ENCODE measurements at regions not wholly inside any gene's neighbourhood (a gene's known extent, or its start where the extent isn't known, plus 50 kb on each side); places are given as distances from the start of the nearest gene placed in this dataset.

DNA sequence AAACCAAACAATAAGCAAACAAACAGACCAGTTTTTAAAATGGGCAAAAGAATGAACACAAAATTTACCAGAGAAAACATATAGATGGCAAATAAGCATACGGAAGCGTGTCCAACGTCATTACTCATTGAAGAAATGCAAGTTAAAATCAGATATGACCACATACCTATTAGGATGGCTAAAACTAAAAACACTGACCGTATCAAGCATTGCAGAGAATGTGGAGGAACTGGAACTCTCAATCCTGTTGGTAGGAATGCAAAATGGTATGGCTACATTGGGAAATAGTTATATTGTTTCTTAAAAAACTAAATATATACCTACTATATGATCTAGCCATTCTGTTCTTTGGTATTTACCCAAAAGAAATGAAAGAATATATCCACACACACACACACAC is 129.4 kb upstream of the ACO1 start:
- no peaks in the 10 kb centered on the region for H3K27me3 ChIP-seq (ENCODE audit: control insufficient read depth in 1 of 2, insufficient read depth in 2 of 2, low read length in 2 of 2)
- TF ChIP-seq CBX5 (CRISPR knock-in tag; IDR thresholded peaks at IDR 0.05; ENCODE audit: borderline replicate concordance): no peak
- TF ChIP-seq, protein P1, sequence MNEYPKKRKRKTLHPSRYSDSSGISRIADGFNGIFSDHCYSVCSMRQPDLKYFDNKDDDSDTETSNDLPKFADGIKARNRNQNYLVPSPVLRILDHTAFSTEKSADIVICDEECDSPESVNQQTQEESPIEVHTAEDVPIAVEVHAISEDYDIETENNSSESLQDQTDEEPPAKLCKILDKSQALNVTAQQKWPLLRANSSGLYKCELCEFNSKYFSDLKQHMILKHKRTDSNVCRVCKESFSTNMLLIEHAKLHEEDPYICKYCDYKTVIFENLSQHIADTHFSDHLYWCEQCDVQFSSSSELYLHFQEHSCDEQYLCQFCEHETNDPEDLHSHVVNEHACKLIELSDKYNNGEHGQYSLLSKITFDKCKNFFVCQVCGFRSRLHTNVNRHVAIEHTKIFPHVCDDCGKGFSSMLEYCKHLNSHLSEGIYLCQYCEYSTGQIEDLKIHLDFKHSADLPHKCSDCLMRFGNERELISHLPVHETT (CRISPR knock-in tag; conservative IDR thresholded peaks at IDR 0.05): no peak
- TF ChIP-seq SIX4 (CRISPR knock-in tag; IDR thresholded peaks at IDR 0.05): no peak
- TF ChIP-seq, protein P2, sequence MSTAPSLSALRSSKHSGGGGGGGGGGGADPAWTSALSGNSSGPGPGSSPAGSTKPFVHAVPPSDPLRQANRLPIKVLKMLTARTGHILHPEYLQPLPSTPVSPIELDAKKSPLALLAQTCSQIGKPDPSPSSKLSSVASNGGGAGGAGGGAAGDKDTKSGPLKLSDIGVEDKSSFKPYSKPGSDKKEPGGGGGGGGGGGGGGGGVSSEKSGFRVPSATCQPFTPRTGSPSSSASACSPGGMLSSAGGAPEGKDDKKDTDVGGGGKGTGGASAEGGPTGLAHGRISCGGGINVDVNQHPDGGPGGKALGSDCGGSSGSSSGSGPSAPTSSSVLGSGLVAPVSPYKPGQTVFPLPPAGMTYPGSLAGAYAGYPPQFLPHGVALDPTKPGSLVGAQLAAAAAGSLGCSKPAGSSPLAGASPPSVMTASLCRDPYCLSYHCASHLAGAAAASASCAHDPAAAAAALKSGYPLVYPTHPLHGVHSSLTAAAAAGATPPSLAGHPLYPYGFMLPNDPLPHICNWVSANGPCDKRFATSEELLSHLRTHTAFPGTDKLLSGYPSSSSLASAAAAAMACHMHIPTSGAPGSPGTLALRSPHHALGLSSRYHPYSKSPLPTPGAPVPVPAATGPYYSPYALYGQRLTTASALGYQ (CRISPR knock-in tag; IDR thresholded peaks at IDR 0.05): no peak
- TF ChIP-seq, protein P3, sequence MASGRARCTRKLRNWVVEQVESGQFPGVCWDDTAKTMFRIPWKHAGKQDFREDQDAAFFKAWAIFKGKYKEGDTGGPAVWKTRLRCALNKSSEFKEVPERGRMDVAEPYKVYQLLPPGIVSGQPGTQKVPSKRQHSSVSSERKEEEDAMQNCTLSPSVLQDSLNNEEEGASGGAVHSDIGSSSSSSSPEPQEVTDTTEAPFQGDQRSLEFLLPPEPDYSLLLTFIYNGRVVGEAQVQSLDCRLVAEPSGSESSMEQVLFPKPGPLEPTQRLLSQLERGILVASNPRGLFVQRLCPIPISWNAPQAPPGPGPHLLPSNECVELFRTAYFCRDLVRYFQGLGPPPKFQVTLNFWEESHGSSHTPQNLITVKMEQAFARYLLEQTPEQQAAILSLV (CRISPR knock-in tag; IDR thresholded peaks at IDR 0.05; ENCODE audit: borderline replicate concordance): no peak
- no peak for TF ChIP-seq NFIB (CRISPR knock-in tag; IDR thresholded peaks at IDR 0.05; ENCODE audit: borderline replicate concordance)
- TF ChIP-seq ZNF207 (IDR thresholded peaks at IDR 0.05; ENCODE audit: borderline replicate concordance): no peak
- no peak for TF ChIP-seq SOX13 (IDR thresholded peaks at IDR 0.05)
- TF ChIP-seq SOX13 (CRISPR knock-in tag; conservative IDR thresholded peaks at IDR 0.05 in 1 of 2, IDR thresholded peaks at IDR 0.05 in 1 of 2): no peak
- H2AFZ ChIP-seq (ENCODE audit: low read length): no peak overlapping the region
- H3K4me2 ChIP-seq (ENCODE audit: low read depth, low read length): no peak overlapping the region
- H3K79me2 ChIP-seq (ENCODE audit: insufficient read depth, low read length): no peaks in the 10 kb centered on the region
- FAIRE-seq (no peak), DNase-seq (ENCODE audit: low spot score) (no peak), ATAC-seq (no peak)
- H3K9me3 ChIP-seq (ENCODE audit: low read length): no peaks in the 10 kb centered on the region
- ChIA-PET POLR2A (no interaction called here), CTCF (ENCODE audit: low intra/inter-chr PET ratio, low total read pairs) (no interaction called here)
- peaks cover 35% of the 10 kb centered on the region for H3K4me1 ChIP-seq (ENCODE audit: insufficient read depth, low read length)
- 97% methylated on average over 4 of the region's 4 CpGs for WGBS (ENCODE audit: low lambda C conversion rate)
- in situ Hi-C loops (cut with HindIII; ENCODE audit: extremely low pct_ligation_motif_present, low pct_unique_long_range_greater_than_20kb) (no loop called here), intact Hi-C loops (cut with micrococcal nuclease; ENCODE audit: unreplicated experiment) (loop anchor here (5.0 to 10.0 kb wide), 3 partner anchors 50 to 118 kb away; no protein-coding TSS in a partner anchor)
- BruUV-seq (replicated peaks): no TSS peak
- no peaks in the 10 kb centered on the region; a peak in 1 of 5 replicates for H3K36me3 ChIP-seq (replicated peaks in 1 of 2; ENCODE audit: control insufficient read depth in 1 of 2, insufficient read depth in 2 of 2, low read length in 2 of 2)
- no peak overlapping the region for H3K27ac ChIP-seq (ENCODE audit: extremely low read length, insufficient read depth, low read length)
- no peaks in the 10 kb centered on the region for H4K20me1 ChIP-seq (ENCODE audit: insufficient read depth, low read length)
- H3K9ac ChIP-seq (ENCODE audit: insufficient read depth, low read depth, low read length): no peak overlapping the region
- no peak overlapping the region for H3K4me3 ChIP-seq (replicated peaks in 1 of 3; ENCODE audit: insufficient read depth in 1 of 3, low read depth in 2 of 3, low read length in 3 of 3)
